DND-41 (cell line): ENCODE measurements at regions not wholly inside any gene's neighbourhood (a gene's known extent, or its start where the extent isn't known, plus 50 kb on each side); places are given as distances from the start of the nearest gene placed in this dataset.

Experiments used
- CTCF ChIP-seq: IDR thresholded peaks from 2 replicates; pipeline ENCODE4 v1.5.1; 2012; ENCODE audit warnings: borderline replicate concordance, low read length, moderate library complexity, mild to moderate bottlenecking; ENCODE audit not compliant: poor library complexity, severe bottlenecking; ENCODE audit errors: extremely low read depth
- EZH2 ChIP-seq: IDR thresholded peaks from 3 replicates; pipeline ENCODE4 v1.6.1; 2012; ENCODE audit warnings: borderline replicate concordance, low read depth, mild to moderate bottlenecking, moderate library complexity, low read length, inconsistent platforms; ENCODE audit not compliant: severe bottlenecking

DNA sequence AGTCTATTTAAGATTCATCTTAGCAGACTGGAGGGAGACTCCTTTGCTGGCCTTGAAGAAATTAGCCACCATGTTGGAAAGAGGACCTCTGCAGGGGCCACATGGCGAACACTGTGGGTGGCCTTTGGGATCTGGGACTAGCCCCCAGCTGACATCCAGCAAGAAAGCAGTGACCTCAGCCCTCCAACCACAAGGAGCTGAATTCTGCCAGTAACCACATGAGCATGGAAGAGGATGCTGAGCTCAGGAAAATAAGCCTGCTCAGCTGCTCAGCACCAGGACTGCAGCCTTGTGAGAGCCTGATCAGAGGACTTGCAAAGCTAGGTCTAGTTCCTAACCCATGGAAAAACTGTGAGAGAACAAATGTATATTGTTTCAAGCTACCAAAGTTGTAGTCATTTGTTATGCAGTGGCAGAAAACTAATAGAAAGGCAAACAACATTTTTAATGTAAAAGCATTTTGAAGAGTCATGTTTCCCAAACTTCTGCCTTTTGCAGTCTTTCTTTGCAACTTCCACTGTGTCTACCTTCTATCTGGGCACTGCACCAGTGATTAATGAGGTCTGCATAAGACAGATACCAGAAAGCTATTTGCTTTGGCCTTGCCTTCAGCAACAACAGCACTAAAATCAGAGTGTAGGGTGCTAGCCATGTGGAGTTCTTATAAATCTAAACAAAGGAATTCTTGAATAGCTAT, 183.7 kb downstream of the FGFR2 start:
- TF ChIP-seq EZH2, result no peak
- no peak for TF ChIP-seq CTCF
